DLD1 (cell line): ENCODE measurements at regions not wholly inside any gene's neighbourhood (a gene's known extent, or its start where the extent isn't known, plus 50 kb on each side); places are given as distances from the start of the nearest gene placed in this dataset.

Experiments used
- in situ Hi-C: cut with HindIII; loops from 2 replicates; pipeline ENCODE4 v1.10.0; 2017; ENCODE audit warnings: low sequenced_read_pairs

DNA sequence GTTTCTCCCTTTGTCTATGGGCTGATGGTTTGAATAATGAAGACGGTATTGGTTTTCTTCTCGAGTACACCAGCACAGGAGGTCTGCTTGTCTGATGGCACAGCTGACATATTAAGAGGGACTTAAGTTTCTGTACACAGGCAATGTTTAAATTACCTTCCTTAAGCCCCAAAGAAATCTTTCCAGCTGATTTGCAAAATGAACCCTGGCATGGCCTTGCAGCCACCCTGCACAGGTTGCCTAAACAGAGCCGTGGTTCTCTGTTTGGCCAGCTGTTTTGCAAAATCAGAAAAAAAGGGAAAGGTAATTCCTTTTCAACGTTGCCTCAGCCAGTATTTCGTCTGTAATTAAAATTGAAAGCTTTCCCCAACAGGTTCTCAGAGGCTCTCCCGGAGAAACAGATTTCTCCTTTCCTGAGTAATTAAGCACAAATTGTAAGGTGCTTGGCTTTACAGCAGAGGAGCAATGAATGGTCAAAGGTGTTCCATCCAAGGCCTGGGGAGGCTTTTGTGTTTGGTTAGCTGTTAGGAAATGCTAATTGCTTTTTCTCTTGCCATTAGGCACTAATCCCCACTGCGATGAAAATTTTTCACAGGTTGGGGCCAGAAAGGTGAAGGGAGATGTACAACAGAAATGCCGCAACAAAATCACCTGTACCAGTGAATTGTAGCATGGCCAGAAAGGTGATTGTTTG is 138.9 kb downstream of the RASEF start:
- in situ Hi-C loops = no loop called here
